ENCODE measurements at regions not wholly inside any gene's neighbourhood (a gene's known extent, or its start where the extent isn't known, plus 50 kb on each side); places are given as distances from the start of the nearest gene placed in this dataset.
"Not testable (repeated sequence)": the region's sequence is repeated elsewhere in the genome, so short reads cannot be mapped to it uniquely, and the experiment has no call there.

GRCh38 chr17:51463353-51463752, 203.0 kb downstream of the UTP18 start:
- no peak for TF ChIP-seq CTCF (IDR thresholded peaks at IDR 0.05; ENCODE audit: insufficient read depth, missing control alignments)
- DNase-seq (ENCODE audit: insufficient read length, low spot score) (no peak), FAIRE-seq (no peak)

- DNase-seq (ENCODE audit: insufficient read length, low spot score): no peak
- FAIRE-seq: no peak
These were observed 207.0 kb downstream of the UTP18 start for GRCh38 chr17:51467336-51467735.

DNA sequence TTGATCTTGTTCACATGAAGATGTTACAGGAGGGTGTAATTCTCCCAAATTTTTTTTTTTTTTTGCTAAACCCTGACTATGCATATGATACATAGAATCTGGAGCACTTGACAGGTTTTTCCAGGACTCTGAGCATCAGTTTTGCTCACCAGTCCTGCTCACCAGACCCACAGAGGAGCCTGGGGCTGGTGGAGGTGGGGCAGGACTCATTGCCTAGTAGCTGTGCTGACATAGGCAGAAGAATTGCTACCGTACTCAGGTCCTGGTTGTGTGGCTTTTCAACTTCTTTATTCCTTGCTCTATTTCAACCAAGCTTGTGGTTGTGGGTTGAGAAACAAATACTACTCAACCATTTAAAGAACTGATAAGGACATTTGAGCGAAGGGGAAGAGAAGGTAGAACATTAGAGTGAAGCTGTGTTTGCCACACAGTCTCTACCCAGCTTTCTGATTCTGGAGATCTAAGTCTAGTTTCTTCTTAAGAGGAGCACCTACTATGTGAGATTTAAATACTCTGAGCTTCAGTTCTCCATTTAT, 212.4 kb downstream of the UTP18 start:
- FAIRE-seq: no peak
- TF ChIP-seq CTCF (IDR thresholded peaks at IDR 0.05; ENCODE audit: insufficient read depth, missing control alignments): no peak
- no peak for DNase-seq (ENCODE audit: insufficient read length, low spot score)

More at GRCh38 chr17:51467336-51467735, 207.0 kb downstream of the UTP18 start:
- no peak for TF ChIP-seq CTCF (IDR thresholded peaks at IDR 0.05; ENCODE audit: insufficient read depth, missing control alignments)

DNA sequence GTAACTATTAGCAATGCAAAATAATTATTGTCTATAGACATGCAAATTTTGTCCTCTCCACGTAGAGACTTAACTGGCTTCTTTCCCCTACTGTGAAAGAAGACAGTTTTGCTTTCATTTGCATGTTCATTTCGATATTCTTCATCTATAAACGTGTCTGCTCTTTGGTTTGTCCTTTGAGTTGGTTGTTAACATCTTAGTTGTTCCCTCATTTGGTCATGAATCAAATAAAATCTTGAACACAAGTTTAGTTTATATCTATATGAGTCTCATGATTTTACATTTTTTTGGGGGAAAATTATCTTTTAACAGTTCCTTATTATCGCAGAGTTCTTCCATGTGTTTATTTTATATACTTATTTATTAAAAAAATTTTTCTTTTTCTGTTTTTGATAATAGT, 214.4 kb downstream of the UTP18 start:
- no peak for TF ChIP-seq CTCF (IDR thresholded peaks at IDR 0.05; ENCODE audit: insufficient read depth, missing control alignments)
- FAIRE-seq (no peak), DNase-seq (ENCODE audit: insufficient read length, low spot score) (no peak)

DNA sequence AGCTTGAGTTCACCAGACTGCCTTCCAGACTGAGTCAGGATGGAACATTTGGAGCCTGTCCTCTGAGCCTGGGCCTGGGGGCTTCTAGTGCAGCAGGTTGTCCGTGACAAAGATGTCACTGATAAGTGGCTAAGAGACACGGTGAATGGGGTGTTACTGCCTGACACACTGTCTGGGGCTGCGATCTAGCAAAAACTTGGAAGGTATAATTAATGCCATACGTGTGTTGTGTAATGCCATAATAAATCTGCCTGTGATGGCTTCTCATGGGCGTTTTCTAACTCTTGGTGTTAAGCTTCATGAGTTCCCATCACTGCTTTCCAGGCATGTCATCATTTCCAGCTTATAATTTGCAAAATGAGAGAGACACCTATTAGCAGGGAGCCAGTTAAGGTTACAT, 215.4 kb downstream of the UTP18 start:
- TF ChIP-seq CTCF (IDR thresholded peaks at IDR 0.05; ENCODE audit: insufficient read depth, missing control alignments): no peak
- no peak for FAIRE-seq
- no peak for DNase-seq (ENCODE audit: insufficient read length, low spot score)

- no peak for FAIRE-seq
- no peak for TF ChIP-seq CTCF (IDR thresholded peaks at IDR 0.05; ENCODE audit: insufficient read depth, missing control alignments)
These were observed 219.0 kb downstream of the UTP18 start for GRCh38 chr17:51479303-51479702.

GRCh38 chr17:51481370-51481769, 221.0 kb downstream of the UTP18 start:
- FAIRE-seq (no peak), DNase-seq (ENCODE audit: insufficient read length, low spot score) (no peak)
- TF ChIP-seq CTCF (IDR thresholded peaks at IDR 0.05; ENCODE audit: insufficient read depth, missing control alignments): no peak

More at GRCh38 chr17:51479303-51479702, 219.0 kb downstream of the UTP18 start:
- DNase-seq (ENCODE audit: insufficient read length, low spot score): no peak

GRCh38 chr17:51482248-51482647, 221.9 kb downstream of the UTP18 start:
- not testable (repeated sequence) for DNase-seq (ENCODE audit: insufficient read length, low spot score); FAIRE-seq
